Panc1 (cell line): ENCODE measurements at regions not wholly inside any gene's neighbourhood (a gene's known extent, or its start where the extent isn't known, plus 50 kb on each side); places are given as distances from the start of the nearest gene placed in this dataset.

Experiments used
- POLR2AphosphoS5 ChIP-seq: IDR thresholded peaks from 2 replicates; pipeline ENCODE4 v1.6.1; 2012; ENCODE audit warnings: mild to moderate bottlenecking, low read depth, low read length, moderate library complexity
- SIN3A ChIP-seq: IDR thresholded peaks from 2 replicates; pipeline ENCODE4 v1.6.1; 2012; ENCODE audit warnings: low read depth, mild to moderate bottlenecking, low read length, moderate library complexity, borderline replicate concordance; ENCODE audit not compliant: insufficient read depth
- TCF7L2 ChIP-seq: IDR thresholded peaks from 2 replicates; pipeline ENCODE4 v1.6.1; 2011; ENCODE audit warnings: mild to moderate bottlenecking, low read depth, low read length, inconsistent platforms
- TF ChIP-seq, protein P1 (sequence below): fragments of 450-650 bp; IDR thresholded peaks from 2 replicates; pipeline ENCODE4 v1.5.1; 2017; ENCODE audit warnings: mild to moderate bottlenecking
- TF ChIP-seq, protein P2 (sequence below), 2 experiments: IDR thresholded peaks; 2 replicates each; pipeline ENCODE4 v1.6.1; 2011 to 2012; ENCODE audit warnings: low read depth in 2 of 2, control low read depth in 1 of 2, low read length in 1 of 2, mild to moderate bottlenecking in 1 of 2, moderate library complexity in 1 of 2; ENCODE audit not compliant: insufficient read depth in 1 of 2

DNA sequence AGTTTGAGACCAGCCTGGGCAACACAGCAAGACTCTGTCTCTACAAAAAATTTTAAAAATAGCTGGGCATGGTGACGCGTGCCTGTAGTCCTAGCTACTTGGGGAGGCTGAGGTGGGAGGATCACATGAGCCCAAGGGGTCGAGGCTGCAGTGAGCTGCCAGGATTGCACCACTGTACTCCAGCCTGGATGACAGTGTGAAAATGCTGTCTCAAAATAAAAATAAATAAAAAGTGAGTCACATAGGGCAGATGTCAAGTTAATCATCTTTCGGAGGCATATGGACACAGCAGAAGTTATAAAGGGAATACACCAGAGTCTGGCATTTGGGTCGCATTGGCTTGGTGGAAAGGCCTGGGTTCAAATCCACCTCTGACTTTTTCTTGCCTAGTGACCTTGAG, 92.7 kb downstream of the PHETA1 start:
- TF ChIP-seq, protein P1, sequence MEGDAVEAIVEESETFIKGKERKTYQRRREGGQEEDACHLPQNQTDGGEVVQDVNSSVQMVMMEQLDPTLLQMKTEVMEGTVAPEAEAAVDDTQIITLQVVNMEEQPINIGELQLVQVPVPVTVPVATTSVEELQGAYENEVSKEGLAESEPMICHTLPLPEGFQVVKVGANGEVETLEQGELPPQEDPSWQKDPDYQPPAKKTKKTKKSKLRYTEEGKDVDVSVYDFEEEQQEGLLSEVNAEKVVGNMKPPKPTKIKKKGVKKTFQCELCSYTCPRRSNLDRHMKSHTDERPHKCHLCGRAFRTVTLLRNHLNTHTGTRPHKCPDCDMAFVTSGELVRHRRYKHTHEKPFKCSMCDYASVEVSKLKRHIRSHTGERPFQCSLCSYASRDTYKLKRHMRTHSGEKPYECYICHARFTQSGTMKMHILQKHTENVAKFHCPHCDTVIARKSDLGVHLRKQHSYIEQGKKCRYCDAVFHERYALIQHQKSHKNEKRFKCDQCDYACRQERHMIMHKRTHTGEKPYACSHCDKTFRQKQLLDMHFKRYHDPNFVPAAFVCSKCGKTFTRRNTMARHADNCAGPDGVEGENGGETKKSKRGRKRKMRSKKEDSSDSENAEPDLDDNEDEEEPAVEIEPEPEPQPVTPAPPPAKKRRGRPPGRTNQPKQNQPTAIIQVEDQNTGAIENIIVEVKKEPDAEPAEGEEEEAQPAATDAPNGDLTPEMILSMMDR = no peak
- TF ChIP-seq TCF7L2 = no peak
- TF ChIP-seq POLR2AphosphoS5 = no peak
- TF ChIP-seq, protein P2, sequence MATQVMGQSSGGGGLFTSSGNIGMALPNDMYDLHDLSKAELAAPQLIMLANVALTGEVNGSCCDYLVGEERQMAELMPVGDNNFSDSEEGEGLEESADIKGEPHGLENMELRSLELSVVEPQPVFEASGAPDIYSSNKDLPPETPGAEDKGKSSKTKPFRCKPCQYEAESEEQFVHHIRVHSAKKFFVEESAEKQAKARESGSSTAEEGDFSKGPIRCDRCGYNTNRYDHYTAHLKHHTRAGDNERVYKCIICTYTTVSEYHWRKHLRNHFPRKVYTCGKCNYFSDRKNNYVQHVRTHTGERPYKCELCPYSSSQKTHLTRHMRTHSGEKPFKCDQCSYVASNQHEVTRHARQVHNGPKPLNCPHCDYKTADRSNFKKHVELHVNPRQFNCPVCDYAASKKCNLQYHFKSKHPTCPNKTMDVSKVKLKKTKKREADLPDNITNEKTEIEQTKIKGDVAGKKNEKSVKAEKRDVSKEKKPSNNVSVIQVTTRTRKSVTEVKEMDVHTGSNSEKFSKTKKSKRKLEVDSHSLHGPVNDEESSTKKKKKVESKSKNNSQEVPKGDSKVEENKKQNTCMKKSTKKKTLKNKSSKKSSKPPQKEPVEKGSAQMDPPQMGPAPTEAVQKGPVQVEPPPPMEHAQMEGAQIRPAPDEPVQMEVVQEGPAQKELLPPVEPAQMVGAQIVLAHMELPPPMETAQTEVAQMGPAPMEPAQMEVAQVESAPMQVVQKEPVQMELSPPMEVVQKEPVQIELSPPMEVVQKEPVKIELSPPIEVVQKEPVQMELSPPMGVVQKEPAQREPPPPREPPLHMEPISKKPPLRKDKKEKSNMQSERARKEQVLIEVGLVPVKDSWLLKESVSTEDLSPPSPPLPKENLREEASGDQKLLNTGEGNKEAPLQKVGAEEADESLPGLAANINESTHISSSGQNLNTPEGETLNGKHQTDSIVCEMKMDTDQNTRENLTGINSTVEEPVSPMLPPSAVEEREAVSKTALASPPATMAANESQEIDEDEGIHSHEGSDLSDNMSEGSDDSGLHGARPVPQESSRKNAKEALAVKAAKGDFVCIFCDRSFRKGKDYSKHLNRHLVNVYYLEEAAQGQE (IDR thresholded peaks at IDR 0.05; ENCODE audit: insufficient read depth in 1 of 2, low read depth in 2 of 2, low read length in 1 of 2) = no peak
- TF ChIP-seq SIN3A = no peak
